Liver (tissue), 8 donors: ENCODE measurements at regions not wholly inside any gene's neighbourhood (a gene's known extent, or its start where the extent isn't known, plus 50 kb on each side); places are given as distances from the start of the nearest gene placed in this dataset.

Source experiments
- DNase-seq: peaks from one replicate; pipeline ENCODE4 v3.0.0-alpha.2; 2017; ENCODE audit warnings: low spot score
- H3K27ac ChIP-seq, 2 donors: one replicate each; pipeline ENCODE4 v1.7.0; 2013; ENCODE audit warnings: inconsistent platforms in 2 of 2, low read length in 2 of 2, control low read depth in 1 of 2, low read depth in 1 of 2, mild to moderate bottlenecking in 1 of 2
- H3K27me3 ChIP-seq, 4 donors: one replicate each; pipeline versions ENCODE4 v1.6.1 to v1.7.0; 2013; ENCODE audit warnings: low read length in 3 of 4, inconsistent platforms in 1 of 4, mild to moderate bottlenecking in 1 of 4, moderate library complexity in 1 of 4; ENCODE audit not compliant: control insufficient read depth in 4 of 4, insufficient read depth in 4 of 4
- H3K36me3 ChIP-seq, 4 donors: one replicate each; pipeline versions ENCODE4 v1.6.1 to v1.7.0; 2013; ENCODE audit warnings: low read length in 3 of 4, mild to moderate bottlenecking in 3 of 4, low read depth in 1 of 4, moderate library complexity in 1 of 4; ENCODE audit not compliant: control insufficient read depth in 4 of 4, insufficient read depth in 3 of 4
- H3K4me1 ChIP-seq, 4 donors: one replicate each; pipeline versions ENCODE4 v1.6.1 to v1.7.0; 2013; ENCODE audit warnings: low read length in 3 of 4, mild to moderate bottlenecking in 3 of 4, moderate library complexity in 1 of 4; ENCODE audit not compliant: control insufficient read depth in 4 of 4, insufficient read depth in 4 of 4
- H3K4me3 ChIP-seq, 3 donors: one replicate each; pipeline versions ENCODE4 v1.6.1 to v1.7.0; 2013; ENCODE audit warnings: low read length in 3 of 3, control low read depth in 1 of 3, low read depth in 1 of 3, mild to moderate bottlenecking in 1 of 3
- H3K9ac ChIP-seq, 2 donors: one replicate each; pipeline ENCODE4 v1.7.0; 2013; ENCODE audit warnings: low read length in 2 of 2, mild to moderate bottlenecking in 2 of 2, moderate library complexity in 2 of 2, control low read depth in 1 of 2, low read depth in 1 of 2
- H3K9me3 ChIP-seq, 4 donors: one replicate each; pipeline versions ENCODE4 v1.6.1 to v1.7.0; 2013; ENCODE audit warnings: low read length in 3 of 4; ENCODE audit not compliant: control insufficient read depth in 4 of 4
- ATF3 ChIP-seq: IDR thresholded peaks from 2 replicates; pipeline ENCODE4 v1.6.1; 2016; ENCODE audit warnings: antibody characterized with exemption
- CTCF ChIP-seq: fragments of 150-350 bp; IDR thresholded peaks from 2 replicates; pipeline ENCODE4 v1.5.1; 2017; ENCODE audit warnings: improper control_type of control experiment, low read depth, low read length; ENCODE audit not compliant: missing input control
- EGR1 ChIP-seq, 2 donors: IDR thresholded peaks; 2 replicates each; pipeline ENCODE4 v1.6.1; 2016 to 2018; ENCODE audit warnings: antibody characterized with exemption in 2 of 2, low read depth in 2 of 2
- FOXA1 ChIP-seq: IDR thresholded peaks from 2 replicates; pipeline ENCODE4 v1.6.1; 2016; ENCODE audit warnings: antibody characterized with exemption
- FOXA2 ChIP-seq: IDR thresholded peaks from 2 replicates; pipeline ENCODE4 v1.6.1; 2016; ENCODE audit warnings: antibody characterized with exemption
- GABPA ChIP-seq, 2 donors: IDR thresholded peaks in 1 of 2; conservative IDR thresholded peaks in 1 of 2; 2 replicates each; pipeline ENCODE4 v1.6.1; 2016; ENCODE audit warnings: antibody characterized with exemption in 2 of 2, mild to moderate bottlenecking in 1 of 2, moderate library complexity in 1 of 2
- HNF4A ChIP-seq, 2 donors: conservative IDR thresholded peaks; 2 replicates each; pipeline ENCODE4 v1.6.1; 2016; ENCODE audit warnings: antibody characterized with exemption in 2 of 2, mild to moderate bottlenecking in 2 of 2
- HNF4G ChIP-seq: IDR thresholded peaks from 2 replicates; pipeline ENCODE4 v1.6.1; 2016; ENCODE audit warnings: antibody characterized with exemption
- JUND ChIP-seq, 2 donors: IDR thresholded peaks; 2 replicates each; pipeline ENCODE4 v1.6.1; 2016; ENCODE audit warnings: antibody characterized with exemption in 2 of 2
- MAX ChIP-seq: IDR thresholded peaks from 2 replicates; pipeline ENCODE4 v1.6.1; 2016; ENCODE audit warnings: antibody characterized with exemption
- NR2F2 ChIP-seq: IDR thresholded peaks from 2 replicates; pipeline ENCODE4 v1.6.1; 2016; ENCODE audit warnings: antibody characterized with exemption
- RAD21 ChIP-seq, 2 donors: IDR thresholded peaks; 2 replicates each; pipeline ENCODE4 v1.6.1; 2016; ENCODE audit warnings: antibody characterized with exemption in 2 of 2, mild to moderate bottlenecking in 2 of 2
- REST ChIP-seq: IDR thresholded peaks from 2 replicates; pipeline ENCODE4 v1.6.1; 2016; ENCODE audit warnings: antibody characterized with exemption, mild to moderate bottlenecking
- SP1 ChIP-seq: IDR thresholded peaks from 2 replicates; pipeline ENCODE4 v1.6.1; 2018; ENCODE audit warnings: antibody characterized with exemption, mild to moderate bottlenecking
- TAF1 ChIP-seq: conservative IDR thresholded peaks from 2 replicates; pipeline ENCODE4 v1.6.1; 2016; ENCODE audit warnings: antibody characterized with exemption, mild to moderate bottlenecking
- YY1 ChIP-seq: IDR thresholded peaks from 2 replicates; pipeline ENCODE4 v1.6.1; 2016; ENCODE audit warnings: antibody characterized with exemption, mild to moderate bottlenecking
- WGBS: extraction: QIAGEN DNeasy Blood & Tissue Kit; methylation state at CpG from one replicate; pipeline ENCODE4 v1.1.7; 2013; 5-methylcytosine and 5-hydroxymethylcytosine counted together
- donor health status: healthy.
- donor health status: healthy.
- donor health status: healthy.
- donor health status: healthy.
- donor health status: healthy.

- Histone ChIP-seq H3K27ac (no peak overlapping the region), H3K9ac (no peak overlapping the region), H3K4me3 (no peak overlapping the region), H3K36me3 (no peaks in the 10 kb centered on the region), H3K4me1 (no peaks in the 10 kb centered on the region), H3K9me3 (no peaks in the 10 kb centered on the region), H3K27me3 (no peaks in the 10 kb centered on the region)
- TF ChIP-seq ATF3 (no peak), FOXA1 (no peak), TAF1 (no peak), EGR1 (IDR thresholded peaks at IDR 0.05; ENCODE audit: low read depth in 2 of 2) (no peak), REST (no peak), HNF4G (no peak), SP1 (no peak), JUND (IDR thresholded peaks at IDR 0.05) (no peak), YY1 (no peak), NR2F2 (no peak), RAD21 (IDR thresholded peaks at IDR 0.05) (no peak), FOXA2 (no peak), MAX (no peak), HNF4A (conservative IDR thresholded peaks at IDR 0.05) (no peak), GABPA (IDR thresholded peaks at IDR 0.05 in 1 of 2, conservative IDR thresholded peaks at IDR 0.05 in 1 of 2) (no peak), CTCF (no peak)
- DNase-seq: no peak
- 87% methylated on average over 2 of the region's 2 CpGs for WGBS
Measured at GRCh38 chr20:39954621-39955020, 734.4 kb downstream of the MAFB start.

- TF ChIP-seq HNF4A (conservative IDR thresholded peaks at IDR 0.05) (no peak), JUND (IDR thresholded peaks at IDR 0.05) (no peak), MAX (no peak)
- H3K4me3 ChIP-seq: no peak overlapping the region
- no peak overlapping the region for H3K9ac ChIP-seq
- no peaks in the 10 kb centered on the region for H3K27me3 ChIP-seq
- H3K9me3 ChIP-seq: no peaks in the 10 kb centered on the region
- WGBS: 68% methylated on average over 2 of the region's 2 CpGs
- no peak overlapping the region for H3K27ac ChIP-seq
- no peaks in the 10 kb centered on the region for H3K4me1 ChIP-seq
- no peak for DNase-seq
- no peaks in the 10 kb centered on the region for H3K36me3 ChIP-seq
Measured at GRCh38 chr20:39946931-39947330, 742.1 kb downstream of the MAFB start.
